ENCODE measurements at regions not wholly inside any gene's neighbourhood (a gene's known extent, or its start where the extent isn't known, plus 50 kb on each side); places are given as distances from the start of the nearest gene placed in this dataset.
"Not testable (repeated sequence)": the region's sequence is repeated elsewhere in the genome, so short reads cannot be mapped to it uniquely, and the experiment has no call there.

GRCh38 chr18:38186491-38186890, 620.9 kb upstream of the CELF4 start:
- H3K4me3 ChIP-seq (ENCODE audit: low read depth, low read length) = no peak overlapping the region
- TF ChIP-seq CTCF (conservative IDR thresholded peaks at IDR 0.05; ENCODE audit: low read depth, low read length) = no peak
- no peak for DNase-seq (ENCODE audit: low read depth)

GRCh38 chr18:38174594-38174993, 609.0 kb upstream of the CELF4 start:
- no peak for DNase-seq (ENCODE audit: low read depth)
- no peak overlapping the region for H3K4me3 ChIP-seq (ENCODE audit: low read depth, low read length)
- TF ChIP-seq CTCF (conservative IDR thresholded peaks at IDR 0.05; ENCODE audit: low read depth, low read length) = no peak

GRCh38 chr18:38174173-38174572, 608.6 kb upstream of the CELF4 start:
- no peak for TF ChIP-seq CTCF (conservative IDR thresholded peaks at IDR 0.05; ENCODE audit: low read depth, low read length)
- H3K4me3 ChIP-seq (ENCODE audit: low read depth, low read length) = no peak overlapping the region
- no peak for DNase-seq (ENCODE audit: low read depth)

- H3K4me3 ChIP-seq (ENCODE audit: low read depth, low read length) = no peak overlapping the region
- DNase-seq (ENCODE audit: low read depth) = no peak
- no peak for TF ChIP-seq CTCF (conservative IDR thresholded peaks at IDR 0.05; ENCODE audit: low read depth, low read length)
Measured at GRCh38 chr18:38170845-38171244, 605.2 kb upstream of the CELF4 start.

- no peak overlapping the region for H3K4me3 ChIP-seq (ENCODE audit: low read depth, low read length)
- no peak for TF ChIP-seq CTCF (conservative IDR thresholded peaks at IDR 0.05; ENCODE audit: low read depth, low read length)
- no peak for DNase-seq (ENCODE audit: low read depth)
Measured at GRCh38 chr18:38167623-38168022, 602.0 kb upstream of the CELF4 start.

- DNase-seq (ENCODE audit: low read depth); H3K4me3 ChIP-seq (ENCODE audit: low read depth, low read length): not testable (repeated sequence)
Measured at GRCh38 chr18:38153116-38153515, 587.5 kb upstream of the CELF4 start.

GRCh38 chr18:38116716-38117115, 551.1 kb upstream of the CELF4 start:
- DNase-seq (ENCODE audit: low read depth) = no peak
- no peak for TF ChIP-seq CTCF (conservative IDR thresholded peaks at IDR 0.05; ENCODE audit: low read depth, low read length)
- no peak overlapping the region for H3K4me3 ChIP-seq (ENCODE audit: low read depth, low read length)

GRCh38 chr18:38115201-38115600, 549.6 kb upstream of the CELF4 start:
- DNase-seq (ENCODE audit: low read depth) = no peak
- no peak for TF ChIP-seq CTCF (conservative IDR thresholded peaks at IDR 0.05; ENCODE audit: low read depth, low read length)
- H3K4me3 ChIP-seq (ENCODE audit: low read depth, low read length) = no peak overlapping the region
